HG02870 (cell line): ENCODE measurements at regions not wholly inside any gene's neighbourhood (a gene's known extent, or its start where the extent isn't known, plus 50 kb on each side); places are given as distances from the start of the nearest gene placed in this dataset.

Experiments used
- ATAC-seq: cut with Tn5 transposase; IDR thresholded peaks from one replicate; pipeline ENCODE4 v1.9.1; 2021; ENCODE audit warnings: mild to moderate bottlenecking, moderate library complexity; ENCODE audit not compliant: unreplicated experiment

DNA sequence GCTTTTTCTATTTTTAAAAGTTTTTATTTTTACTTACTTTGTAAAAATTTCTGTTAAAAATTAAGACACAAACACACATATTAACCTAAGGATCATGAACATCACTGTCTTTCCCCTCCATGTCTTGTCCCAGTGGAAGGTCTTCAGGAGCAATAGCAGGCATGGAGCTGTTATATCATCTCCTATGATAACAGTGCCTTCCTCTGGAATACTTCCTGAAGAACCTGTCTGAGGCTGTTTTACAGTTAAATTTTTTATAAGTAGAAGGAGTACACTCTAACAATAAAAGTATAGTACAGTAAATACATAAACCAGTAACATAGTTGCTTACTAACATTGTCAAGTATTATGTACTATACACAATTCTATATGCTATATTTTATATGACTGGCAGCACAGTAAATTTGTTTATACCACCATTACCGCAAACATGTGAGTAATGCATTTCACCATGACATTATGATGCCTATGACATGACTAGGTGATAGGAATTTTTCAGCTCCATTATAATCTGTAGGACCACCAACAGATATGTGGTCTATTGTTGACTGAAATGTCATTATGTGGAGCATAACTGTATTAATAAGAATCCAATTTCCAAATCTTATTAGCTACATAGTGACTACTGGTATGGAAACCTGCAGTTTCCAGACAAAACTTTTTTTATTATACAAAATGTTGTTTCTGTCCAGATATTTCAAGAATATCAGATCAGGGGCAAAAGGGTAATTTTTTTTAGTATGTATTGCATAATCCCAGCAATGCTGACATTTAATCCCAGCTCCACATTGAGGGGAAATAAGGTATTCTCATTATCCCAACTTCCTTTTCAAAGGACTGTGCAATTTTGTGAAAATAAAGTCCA is 337.2 kb upstream of the SLC39A10 start:
- ATAC-seq, result no peak

DNA sequence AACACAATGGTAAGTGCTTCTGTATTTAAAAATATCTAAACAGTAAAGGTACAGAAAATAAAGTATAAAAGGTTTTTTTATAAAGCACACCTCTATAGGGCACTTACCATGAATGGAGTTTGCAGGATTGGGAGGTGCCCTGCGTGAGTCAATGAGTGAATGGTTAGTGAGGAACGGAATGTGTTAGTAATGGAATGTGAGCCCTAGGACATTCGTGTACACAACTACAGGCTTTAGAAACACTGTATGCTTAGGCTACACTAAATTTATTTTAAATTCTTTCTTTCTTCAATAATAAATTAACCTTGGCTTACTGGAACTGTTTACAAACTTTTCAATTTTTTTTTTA is 337.9 kb upstream of the SLC39A10 start:
- ATAC-seq, result no peak

DNA sequence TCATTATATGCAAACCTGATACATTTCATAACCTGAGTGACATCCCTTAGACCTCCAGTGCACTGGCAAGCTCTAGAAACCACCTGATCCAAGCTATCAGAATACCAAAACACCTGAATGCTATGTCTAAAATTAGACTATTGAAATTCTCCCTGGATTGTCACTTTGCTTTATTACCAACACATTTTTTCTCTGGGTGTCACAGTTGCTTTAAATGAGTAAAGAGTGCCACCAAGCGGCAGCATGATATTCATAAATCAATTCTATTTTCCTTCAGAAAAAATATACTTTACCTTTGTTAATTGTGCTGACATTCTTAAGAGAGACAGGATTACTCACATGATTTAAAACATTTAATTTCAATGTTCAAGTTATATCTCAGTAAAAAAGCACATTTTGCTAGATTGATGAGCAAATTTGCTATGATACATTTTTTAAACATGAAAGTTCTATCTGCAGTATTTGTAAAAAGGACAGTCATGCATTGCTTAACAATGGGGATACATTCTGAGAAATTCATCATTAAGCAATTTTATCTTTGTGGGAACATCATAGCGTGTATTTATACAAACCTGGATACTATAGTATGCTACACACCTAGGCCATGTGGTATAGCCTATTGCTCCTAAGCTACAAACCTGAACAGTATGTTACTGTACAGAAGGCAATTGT is 338.4 kb upstream of the SLC39A10 start:
- ATAC-seq, result no peak

DNA sequence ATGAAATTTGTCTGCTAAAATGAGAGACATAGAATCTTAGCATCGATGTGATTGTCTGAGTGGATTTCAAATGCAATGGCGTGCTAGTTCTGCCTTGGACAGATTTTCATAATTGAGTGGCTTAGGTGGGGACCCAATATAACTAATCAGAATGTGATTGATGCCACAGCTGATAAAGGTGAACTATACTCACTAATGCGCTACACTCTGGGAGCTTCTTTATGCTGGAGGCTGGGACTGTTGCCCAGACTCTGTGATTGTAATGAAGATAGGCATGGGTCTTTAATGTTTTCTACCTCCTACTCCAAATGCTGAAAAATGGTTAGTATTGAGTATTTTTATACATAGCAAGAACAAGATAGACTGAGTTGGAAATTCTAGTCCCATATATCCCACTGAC is 339.5 kb upstream of the SLC39A10 start:
- no peak for ATAC-seq

DNA sequence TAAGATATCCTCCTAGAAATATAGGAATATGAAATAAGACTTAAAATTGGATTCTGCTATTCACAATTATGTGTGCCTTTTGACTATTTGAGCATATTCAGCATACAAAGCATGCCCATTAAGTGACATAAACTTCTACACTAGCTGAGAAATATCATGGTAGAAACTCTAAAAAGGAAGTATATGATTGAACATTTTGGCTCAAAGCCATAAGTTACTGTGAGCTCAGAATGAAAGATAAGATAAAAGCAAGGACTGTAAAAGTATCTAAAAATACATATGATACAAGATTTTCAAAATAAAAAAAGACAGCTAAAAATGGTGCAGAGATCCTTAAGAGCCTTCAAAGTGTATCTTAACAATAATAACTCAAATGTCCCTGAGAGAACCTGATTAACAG is 340.5 kb upstream of the SLC39A10 start:
- ATAC-seq, result no peak

DNA sequence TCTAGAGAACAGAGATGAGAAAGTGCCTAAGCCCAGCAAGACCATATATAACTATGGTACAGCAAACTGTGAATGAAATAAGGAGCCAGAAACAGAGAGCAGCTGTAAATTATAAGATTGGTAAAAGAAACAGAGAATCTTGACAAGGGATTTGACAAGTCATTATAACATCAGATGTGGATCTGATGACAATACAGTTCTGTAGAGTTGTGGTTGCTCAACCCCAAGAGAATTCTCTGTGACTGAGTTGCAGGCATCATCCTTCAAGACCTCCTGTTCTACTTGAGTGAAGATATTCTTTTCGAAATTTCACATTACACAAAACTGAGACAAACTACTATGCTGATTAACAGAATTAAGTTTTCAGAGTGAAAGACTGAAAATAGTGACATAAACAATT is 343.1 kb upstream of the SLC39A10 start:
- peak; percentile 57 for ATAC-seq

DNA sequence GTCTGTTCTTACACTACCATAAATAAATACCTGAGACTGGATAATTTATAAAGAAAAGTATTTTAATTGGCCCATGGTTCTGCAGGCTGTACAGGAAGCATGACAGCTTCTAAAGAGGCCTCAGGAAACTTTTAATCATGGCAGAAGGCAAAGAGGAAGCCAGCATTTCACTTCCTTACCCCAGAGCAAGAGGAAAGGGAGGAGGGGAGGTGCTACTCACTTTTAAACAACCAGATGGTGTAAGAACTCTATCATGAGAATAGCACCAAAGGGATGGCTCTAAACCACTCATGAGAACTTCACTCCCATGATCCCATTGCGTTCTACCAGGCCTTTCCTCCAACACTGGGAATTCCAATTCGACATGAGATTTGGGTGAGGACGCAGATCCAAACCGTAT is 344.4 kb upstream of the SLC39A10 start:
- ATAC-seq, result no peak

DNA sequence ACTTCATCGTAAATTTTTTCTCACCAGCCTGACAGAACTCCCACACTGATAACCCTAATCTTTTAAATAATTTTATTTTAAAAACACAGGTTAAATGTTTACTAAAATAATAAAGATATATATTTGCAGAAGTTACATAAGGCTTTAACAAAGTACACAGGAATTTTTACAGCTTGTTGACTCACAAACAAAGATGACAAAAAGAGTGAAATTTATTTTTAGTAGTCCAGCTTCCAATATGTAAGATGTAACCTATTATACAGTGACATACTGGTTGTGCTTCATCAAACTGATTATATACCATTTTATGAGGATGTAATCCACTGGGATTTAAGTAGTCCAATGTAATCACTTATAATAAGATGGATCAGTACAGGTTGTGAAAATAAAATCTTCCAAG is 348.9 kb upstream of the SLC39A10 start:
- no peak for ATAC-seq

DNA sequence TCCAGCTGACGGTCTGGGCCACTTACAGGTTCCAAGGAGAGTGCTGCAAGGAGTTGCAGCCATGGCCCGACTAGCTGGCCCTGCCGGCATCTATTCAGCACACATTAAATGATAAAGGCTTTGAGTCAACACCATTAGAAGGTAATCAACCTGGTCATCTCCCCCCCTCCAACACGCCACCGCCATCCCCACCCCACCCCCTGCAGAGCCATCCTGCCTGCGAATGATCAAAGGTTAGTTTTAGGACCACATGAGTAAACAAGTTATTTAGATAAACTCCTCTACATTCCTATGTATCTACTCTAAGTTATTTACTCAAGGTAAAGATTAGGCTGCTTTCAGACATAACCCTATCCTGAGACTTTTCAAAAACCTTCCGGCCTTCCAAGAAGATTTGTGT is 349.3 kb upstream of the SLC39A10 start:
- ATAC-seq, result no peak

DNA sequence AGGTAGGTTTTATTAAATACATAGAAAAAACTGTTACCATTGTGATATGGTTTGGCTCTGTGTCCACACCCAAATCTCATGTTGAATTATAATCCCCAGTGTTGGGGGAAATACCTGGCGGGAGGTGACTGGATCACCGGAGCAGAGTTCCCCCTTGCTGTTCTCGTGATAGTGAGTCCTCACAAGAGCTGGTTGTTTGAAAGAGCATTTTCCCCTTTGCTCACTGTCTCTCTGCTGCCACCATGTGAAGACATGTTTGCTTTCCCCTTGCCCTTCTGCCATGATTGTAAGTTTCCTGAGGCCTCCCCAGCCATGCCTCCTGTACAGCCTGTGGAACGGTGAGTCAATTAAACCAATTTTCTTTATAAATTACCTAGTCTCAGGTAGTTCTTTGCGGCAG is 352.7 kb upstream of the SLC39A10 start:
- no peak for ATAC-seq

DNA sequence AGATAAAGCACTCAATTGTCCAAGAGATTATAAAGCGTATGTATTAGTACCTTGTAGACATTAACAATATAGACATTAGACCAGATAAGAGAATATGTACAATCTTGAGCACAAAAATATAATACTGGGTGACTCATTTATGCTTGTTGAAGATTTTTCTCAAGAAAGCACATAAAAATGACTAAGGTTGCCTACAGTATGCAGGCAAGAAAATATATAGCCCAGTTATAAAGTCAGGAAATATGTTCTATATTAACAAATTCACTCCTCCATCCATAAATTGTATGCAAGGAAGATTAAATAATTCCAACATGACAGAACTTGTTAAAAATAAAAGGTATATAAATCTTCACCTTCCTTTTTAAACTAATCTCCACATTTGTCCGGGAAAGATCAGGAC is 356.4 kb upstream of the SLC39A10 start:
- ATAC-seq, result no peak

DNA sequence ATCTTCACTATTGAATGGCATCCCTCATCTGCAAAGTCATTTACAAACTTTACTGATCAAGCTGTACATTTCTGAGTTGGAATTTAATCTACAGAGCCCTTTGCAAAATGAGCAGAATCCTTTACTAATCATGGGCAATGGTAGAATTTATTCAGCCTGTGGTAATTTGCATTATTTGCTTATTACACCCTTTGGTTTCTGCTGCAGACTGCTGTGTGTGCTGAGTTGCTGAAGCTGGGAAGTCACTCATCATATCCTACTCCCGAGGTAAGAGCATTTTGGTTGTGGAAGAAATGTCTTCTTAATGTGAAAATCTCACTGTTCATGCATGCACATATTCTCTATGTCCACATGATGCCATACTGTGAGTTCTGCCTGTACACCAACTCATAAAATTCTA is 357.4 kb upstream of the SLC39A10 start:
- ATAC-seq, result no peak

DNA sequence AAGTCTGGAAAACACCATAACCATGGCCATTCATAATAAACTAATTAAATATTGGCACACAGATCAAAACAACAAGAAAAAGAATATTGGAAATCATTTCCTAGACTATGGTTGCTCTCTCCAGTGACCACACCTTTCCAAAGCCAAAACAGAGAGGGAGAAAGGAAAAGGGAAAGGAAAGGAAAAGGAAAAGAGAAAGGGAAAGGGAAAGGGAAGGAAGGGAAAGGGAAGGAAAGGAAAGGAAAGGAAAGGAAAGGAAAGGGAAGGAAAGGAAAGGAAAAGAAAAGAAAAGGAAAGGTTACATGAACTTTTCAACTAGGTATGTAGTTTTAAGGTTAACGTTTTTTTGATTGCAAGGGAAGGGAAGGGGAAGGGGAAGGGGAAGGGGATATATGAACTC is 360.5 kb upstream of the SLC39A10 start:
- no peak for ATAC-seq

DNA sequence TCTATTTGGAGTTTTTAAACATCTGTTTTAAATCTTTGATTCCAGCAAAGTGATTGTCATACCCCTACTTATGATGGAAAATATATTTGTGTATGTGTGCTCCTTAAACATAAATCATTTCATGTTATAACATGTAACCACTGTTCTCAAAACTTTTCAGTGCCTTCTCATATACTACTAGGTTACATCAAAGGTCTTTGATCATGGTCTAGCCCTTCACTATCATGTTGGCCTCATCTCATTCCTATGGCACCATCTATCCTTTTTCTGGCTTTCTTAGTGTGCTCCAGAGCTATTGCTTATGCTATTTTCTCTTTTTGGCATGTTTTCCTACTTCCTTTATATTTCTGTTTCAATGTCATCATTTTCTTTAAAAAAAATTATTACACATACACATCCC is 367.9 kb upstream of the SLC39A10 start:
- no peak for ATAC-seq

DNA sequence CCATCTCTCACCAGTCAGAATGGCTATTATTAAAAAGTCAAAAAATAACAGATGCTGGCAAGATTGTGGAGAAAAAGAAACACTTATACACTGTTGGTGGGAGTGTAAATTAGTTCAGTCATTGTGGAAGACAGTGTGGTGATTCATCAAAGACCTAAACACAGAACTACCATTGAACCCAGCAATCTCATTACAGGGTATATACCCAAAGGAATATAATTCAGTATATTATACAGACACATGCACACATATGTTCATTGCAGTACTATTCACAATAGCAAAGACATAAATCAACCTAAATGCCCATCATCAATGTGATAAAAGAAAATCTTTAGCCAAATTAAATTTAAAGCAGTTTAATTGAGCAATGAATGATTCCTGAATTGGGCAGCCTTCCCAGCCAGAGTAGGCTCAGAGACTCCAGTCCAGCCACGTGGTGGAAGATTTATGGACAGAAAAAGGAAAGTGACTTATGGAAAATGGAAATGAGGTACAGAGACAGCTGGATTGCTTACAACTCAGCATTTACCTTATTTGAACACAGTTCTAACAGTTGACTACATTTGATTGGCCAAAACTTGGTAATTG is 377.1 kb upstream of the SLC39A10 start:
- no peak for ATAC-seq

DNA sequence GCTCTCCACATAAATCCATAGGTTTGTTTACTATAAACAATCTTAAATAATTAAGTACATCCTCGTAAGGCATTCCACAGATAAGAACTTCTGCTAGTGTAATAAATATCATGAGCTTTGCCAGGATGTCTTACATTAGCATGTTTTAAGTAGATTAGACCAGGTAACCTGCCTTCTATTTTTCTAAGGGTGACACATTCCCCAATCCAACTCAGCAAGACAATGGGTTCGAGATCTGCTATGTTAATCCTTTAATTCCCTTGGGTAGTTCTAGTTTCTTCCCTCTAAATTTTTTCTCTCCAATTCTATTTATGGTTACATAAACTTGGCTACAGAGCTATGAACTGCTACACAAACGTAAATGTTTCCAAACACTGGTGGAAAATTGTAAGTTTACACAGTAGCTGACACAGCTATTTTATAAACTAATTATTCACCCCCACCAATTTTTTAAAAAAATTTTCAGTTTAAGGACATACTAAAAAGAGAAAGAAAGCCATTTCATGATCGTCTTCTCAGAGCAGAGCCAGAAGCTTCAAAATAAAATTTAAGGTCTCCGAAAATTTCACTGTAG is 386.5 kb upstream of the SLC39A10 start:
- ATAC-seq, result no peak

DNA sequence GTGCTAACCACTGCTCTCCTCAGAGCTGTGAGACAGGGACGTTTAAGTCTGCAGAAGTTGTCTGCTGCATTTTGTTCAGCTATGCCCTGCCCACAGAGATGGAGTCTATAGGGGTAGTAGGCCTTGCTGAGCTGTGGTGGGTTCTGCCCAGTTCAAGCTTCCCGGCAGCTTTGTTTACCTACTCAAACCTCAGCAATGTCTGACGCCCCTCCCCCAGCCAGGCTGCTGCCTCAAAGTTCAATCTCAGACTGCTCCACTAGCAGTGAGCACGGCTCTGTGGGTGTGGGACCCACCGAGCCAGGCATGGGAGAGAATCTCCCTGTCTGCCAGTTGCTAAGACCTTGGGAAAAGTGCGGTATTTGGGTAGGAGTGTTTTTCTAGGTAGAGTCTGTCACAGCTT is 387.8 kb upstream of the SLC39A10 start:
- ATAC-seq, result no peak

DNA sequence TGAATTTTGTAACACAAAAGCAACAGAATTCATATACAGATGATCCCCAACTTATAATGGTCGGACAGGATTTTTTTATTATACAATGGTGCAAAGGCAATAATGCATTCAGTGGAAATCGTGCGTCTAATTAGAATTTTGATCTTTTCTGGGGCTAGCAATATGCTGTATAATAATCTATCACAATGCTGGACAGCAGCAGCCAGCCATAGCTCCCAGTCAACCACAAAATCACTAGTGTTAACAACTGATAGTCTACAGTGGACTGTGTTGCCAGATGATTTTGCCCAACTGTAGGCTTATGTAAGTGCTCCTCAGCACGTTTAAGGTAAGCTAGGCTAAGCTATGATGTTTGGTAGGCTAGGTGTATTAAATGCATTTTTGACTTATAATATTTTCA is 399.0 kb upstream of the SLC39A10 start:
- no peak for ATAC-seq

DNA sequence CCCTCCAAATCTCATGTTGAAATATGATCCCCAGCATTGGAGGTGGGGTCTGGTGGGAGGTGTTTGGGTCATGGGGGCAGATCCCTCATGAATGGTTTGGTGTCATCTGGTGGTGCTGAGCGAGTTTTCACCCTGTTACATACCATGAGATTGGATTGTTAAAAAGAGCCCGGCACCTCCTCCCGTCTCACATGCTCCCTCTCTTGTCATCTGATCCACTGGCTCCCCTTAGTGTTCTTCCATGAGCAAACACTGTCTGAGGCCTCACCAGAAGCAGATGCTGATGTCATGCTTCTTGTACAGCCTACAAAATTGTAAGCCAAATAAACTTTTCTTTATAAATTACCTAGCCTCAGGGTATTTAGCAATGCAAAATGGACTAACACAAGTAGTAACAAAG is 405.0 kb upstream of the SLC39A10 start:
- no peak for ATAC-seq

DNA sequence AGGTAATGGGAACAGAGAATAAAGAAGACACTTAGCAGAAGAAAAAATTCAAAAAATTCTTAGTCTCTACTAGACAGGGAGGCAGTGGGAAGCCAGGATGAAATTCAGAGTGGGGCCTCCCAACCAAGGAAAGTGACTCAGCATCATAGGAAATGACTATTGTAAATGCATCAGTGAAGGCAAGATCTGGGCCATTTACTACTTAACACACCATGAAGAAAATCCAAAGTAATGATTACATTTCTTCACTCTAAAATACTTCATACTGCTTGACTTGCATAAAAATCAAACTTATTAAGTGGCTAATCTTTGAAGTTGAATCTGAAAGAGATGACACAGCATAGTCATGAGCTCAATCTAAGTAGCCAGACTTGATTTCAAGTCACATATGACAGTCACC is 405.8 kb upstream of the SLC39A10 start:
- no peak for ATAC-seq

DNA sequence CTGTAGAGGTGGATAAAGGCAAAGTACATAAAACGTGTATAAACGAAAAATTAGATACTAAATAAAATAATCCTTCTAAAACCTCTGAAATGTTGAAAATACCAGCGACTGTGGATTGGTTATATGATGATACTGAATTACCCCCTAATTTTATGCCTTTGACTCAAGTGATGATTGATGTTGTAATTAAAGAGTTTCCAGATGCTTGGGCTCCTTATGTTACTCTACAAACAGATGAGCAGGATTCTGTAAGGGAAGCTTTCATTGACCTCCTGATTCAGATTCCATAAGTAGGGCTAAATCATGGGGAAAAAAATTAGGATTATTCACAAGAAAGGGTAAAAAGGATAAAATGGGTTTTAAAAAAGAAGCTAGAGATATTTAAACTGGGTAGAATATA is 418.2 kb upstream of the SLC39A10 start:
- ATAC-seq, result no peak

DNA sequence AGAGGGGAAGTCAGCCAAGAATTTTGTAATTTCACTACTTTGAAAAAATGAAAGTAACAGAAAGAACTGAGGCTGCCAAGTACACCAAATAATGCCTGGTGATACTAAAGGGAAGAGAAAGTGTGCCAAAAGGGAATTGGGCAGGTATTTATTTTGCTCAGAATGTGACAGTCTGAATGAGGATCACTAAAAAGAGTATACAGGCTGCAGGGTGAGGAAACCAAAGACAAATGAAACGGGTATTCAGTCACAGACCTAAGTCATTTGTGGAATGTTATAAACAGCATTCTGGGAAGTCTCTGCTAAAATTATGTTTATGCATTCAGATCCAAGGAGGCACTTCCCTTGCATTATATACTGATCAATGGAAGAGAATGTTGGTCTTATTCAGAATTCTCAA is 418.6 kb upstream of the SLC39A10 start:
- no peak for ATAC-seq
